GM10248 (cell line): ENCODE measurements at regions not wholly inside any gene's neighbourhood (a gene's known extent, or its start where the extent isn't known, plus 50 kb on each side); places are given as distances from the start of the nearest gene placed in this dataset.

ENCODE experiments used
- CTCF ChIA-PET: fragments of 300-600 bp; sonication (Branson Sonifier 250); formaldehyde crosslinking; extraction: SDS; loops from one replicate; lab custom pipeline; 2021; ENCODE audit warnings: antibody characterized with exemption; lab: Yijun Ruan, JAX
- POLR2A ChIA-PET: fragments of 350-650 bp; sonication (Branson Sonifier 250); formaldehyde crosslinking; extraction: SDS; loops from one replicate; lab custom pipeline; 2020; ENCODE audit warnings: antibody characterized with exemption; lab: Yijun Ruan, JAX
- DNase-seq: peaks from one replicate; pipeline ENCODE4 v3.0.0; 2012; ENCODE audit errors: extremely low spot score
- TF ChIP-seq, protein P1 (sequence below): IDR thresholded peaks from 2 replicates; pipeline ENCODE4 v1.5.1; 2012; ENCODE audit warnings: mild to moderate bottlenecking, low read depth; ENCODE audit errors: extremely low read depth, missing control alignments, control extremely low read depth

DNA sequence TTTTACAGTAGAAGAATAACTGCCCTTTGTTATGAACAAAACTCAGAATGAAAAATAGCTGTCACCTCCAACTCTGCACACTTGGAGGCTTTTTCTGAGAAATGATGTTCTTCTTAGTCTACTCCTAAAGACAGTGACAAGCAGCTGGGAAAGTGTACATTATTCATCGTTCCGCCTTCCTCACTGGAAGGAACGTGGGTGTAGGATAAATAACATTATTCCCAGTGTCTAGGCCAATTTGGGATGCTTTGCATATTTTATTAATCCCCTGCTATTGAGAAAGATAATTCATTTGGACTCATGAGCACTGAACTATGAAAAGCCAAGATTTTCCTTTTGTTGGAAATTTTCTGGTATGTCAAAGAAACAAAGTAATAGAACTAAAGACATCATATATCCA lies 87.8 kb downstream of the VCX2 start:
- TF ChIP-seq, protein P1, sequence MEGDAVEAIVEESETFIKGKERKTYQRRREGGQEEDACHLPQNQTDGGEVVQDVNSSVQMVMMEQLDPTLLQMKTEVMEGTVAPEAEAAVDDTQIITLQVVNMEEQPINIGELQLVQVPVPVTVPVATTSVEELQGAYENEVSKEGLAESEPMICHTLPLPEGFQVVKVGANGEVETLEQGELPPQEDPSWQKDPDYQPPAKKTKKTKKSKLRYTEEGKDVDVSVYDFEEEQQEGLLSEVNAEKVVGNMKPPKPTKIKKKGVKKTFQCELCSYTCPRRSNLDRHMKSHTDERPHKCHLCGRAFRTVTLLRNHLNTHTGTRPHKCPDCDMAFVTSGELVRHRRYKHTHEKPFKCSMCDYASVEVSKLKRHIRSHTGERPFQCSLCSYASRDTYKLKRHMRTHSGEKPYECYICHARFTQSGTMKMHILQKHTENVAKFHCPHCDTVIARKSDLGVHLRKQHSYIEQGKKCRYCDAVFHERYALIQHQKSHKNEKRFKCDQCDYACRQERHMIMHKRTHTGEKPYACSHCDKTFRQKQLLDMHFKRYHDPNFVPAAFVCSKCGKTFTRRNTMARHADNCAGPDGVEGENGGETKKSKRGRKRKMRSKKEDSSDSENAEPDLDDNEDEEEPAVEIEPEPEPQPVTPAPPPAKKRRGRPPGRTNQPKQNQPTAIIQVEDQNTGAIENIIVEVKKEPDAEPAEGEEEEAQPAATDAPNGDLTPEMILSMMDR: no peak
- ChIA-PET CTCF (no interaction called here), POLR2A (no interaction called here)
- DNase-seq: no peak

GRCh38 chrX:8075636-8076035 lies 95.4 kb downstream of the VCX2 start:
- DNase-seq: no peak
- ChIA-PET CTCF (no interaction called here), POLR2A (no interaction called here)
- TF ChIP-seq, protein P1: no peak

DNA sequence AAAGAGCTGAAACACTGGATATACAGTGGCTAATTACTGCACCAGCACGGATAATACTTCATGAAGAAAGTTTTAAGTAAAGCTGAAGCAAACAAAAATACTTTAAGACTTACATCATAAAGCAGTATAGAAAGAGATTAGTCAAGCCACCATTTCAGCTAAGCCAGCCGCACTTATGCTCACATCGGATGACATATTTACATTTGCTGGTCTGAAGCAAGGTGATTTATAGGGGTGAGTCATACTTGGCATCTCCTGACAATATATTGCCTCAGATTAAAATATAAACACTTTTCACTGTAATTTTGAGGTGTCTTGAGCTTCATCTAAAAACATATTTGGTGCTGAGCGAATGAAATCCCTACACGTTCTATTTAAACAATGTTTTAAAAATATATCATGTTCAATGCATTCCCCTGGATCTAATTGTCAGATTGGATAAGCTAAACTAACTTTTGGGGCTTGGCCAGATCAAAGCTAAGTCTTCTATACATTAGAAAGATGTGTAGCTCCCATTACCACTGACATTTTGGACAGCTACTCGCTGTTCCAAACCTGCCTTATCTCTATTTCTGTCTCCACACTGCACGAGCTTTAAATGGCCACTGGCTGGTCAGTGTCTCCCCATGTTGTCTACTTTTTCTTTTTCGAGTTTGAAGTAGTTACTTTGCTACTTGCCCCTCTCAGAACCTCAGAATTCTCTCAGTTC lies 103.2 kb downstream of the VCX2 start:
- DNase-seq: no peak
- ChIA-PET POLR2A (no interaction called here), CTCF (interaction anchor here (0.6 kb wide), 1 partner anchor 36 kb away, joined by 3 read pairs; no protein-coding TSS in a partner anchor)
- TF ChIP-seq, protein P1: no peak

- CTCF ChIA-PET: no interaction called here
- TF ChIP-seq, protein P1: no peak
- POLR2A ChIA-PET: no interaction called here
- DNase-seq: no peak
These were observed 118.2 kb downstream of the VCX2 start for GRCh38 chrX:8052909-8053308.

GRCh38 chrX:8049827-8050226 lies 121.2 kb downstream of the VCX2 start:
- POLR2A ChIA-PET: no interaction called here
- TF ChIP-seq, protein P1: no peak
- no peak for DNase-seq
- CTCF ChIA-PET: no interaction called here

DNA sequence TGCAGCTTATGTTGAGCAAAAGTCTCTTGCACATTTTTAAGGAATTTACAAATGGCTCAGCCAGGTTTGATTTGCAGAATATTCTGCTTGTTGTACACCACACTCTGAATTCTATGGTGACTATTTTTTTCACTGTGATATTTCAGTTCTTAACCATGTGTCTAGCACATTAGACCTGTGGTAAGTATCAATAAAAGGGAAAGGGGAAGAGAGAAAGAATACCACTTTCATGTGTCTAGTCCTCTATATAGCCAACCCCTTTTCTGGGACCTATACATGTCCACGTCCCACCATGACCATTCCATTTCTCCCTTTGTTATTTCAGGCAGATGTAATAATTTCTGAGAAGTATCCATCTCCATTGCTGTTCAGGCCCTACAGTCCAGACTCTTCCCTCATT lies 121.3 kb upstream of the PNPLA4 start:
- ChIA-PET POLR2A (no interaction called here), CTCF (no interaction called here)
- DNase-seq: no peak
- TF ChIP-seq, protein P1: no peak
